K562 (cell line): ENCODE measurements at regions not wholly inside any gene's neighbourhood (a gene's known extent, or its start where the extent isn't known, plus 50 kb on each side); places are given as distances from the start of the nearest gene placed in this dataset.
A peak's percentile ranks its signal among the peaks of the same experiment; 100 is the strongest.

Experiments used
- ATAC-seq: fragments of 200-7000 bp; cut with Tn5 transposase; 3 replicates; pipeline ENCODE4 v1.9.1; 2020; ENCODE audit warnings: moderate library complexity
- BruUV-seq: library from RNA; stranded (reverse); fragments of 400-500 nt; replicated peaks from 2 replicates; lab custom pipeline; 2021; lab: Mats Ljungman, UMichigan
- CTCF ChIA-PET: fragments of 300-600 bp; formaldehyde crosslinking; extraction: SDS; loops from one replicate; lab custom pipeline; 2021; ENCODE audit warnings: low intra/inter-chr PET ratio; lab: Yijun Ruan, JAX
- POLR2A ChIA-PET: fragments of 300-600, 350-650 bp; sonication (Branson Sonifier 250); formaldehyde crosslinking; extraction: SDS; loops from one replicate; lab custom pipeline; 2021; ENCODE audit warnings: antibody characterized with exemption, inconsistent platforms; lab: Yijun Ruan, JAX
- DNase-seq, 4 experiments: peaks; one replicate each; pipeline versions ENCODE4 v3.0.0 to v3.0.0-alpha.2; 2011 to 2018; ENCODE audit warnings: low spot score in 3 of 4, mixed read lengths in 3 of 4; ENCODE audit errors: extremely low read depth in 1 of 4
- FAIRE-seq: peaks from 2 replicates; lab custom pipeline; 2011; peaks lifted over from hg19 to GRCh38; lab: Jason Lieb, UNC
- H2AFZ ChIP-seq: 2 replicates; pipeline ENCODE4 v1.6.0; 2011; ENCODE audit warnings: low read depth, low read length, control low read depth, inconsistent platforms
- H3K27ac ChIP-seq: fragments of 200-600 bp; 3 replicates; pipeline ENCODE4 v1.8.0; 2011; ENCODE audit warnings: low read depth, mild to moderate bottlenecking, control low read depth, inconsistent platforms, low read length, moderate library complexity, mixed read lengths; ENCODE audit errors: extremely low read depth
- H3K27me3 ChIP-seq, 2 experiments: fragments of 300-600 bp in 1 of 2; 2 replicates in 1 of 2; 3 replicates in 1 of 2; pipeline versions ENCODE4 v1.6.0 to v1.8.0; 2011; ENCODE audit warnings: inconsistent platforms in 2 of 2, low read length in 2 of 2, mild to moderate bottlenecking in 1 of 2, mixed read lengths in 1 of 2, moderate library complexity in 1 of 2; ENCODE audit not compliant: control insufficient read depth in 2 of 2, insufficient read depth in 2 of 2
- H3K36me3 ChIP-seq: fragments of 300-600 bp; 3 replicates; pipeline ENCODE4 v1.8.0; 2011; ENCODE audit warnings: mild to moderate bottlenecking, low read length, inconsistent platforms; ENCODE audit not compliant: control insufficient read depth, insufficient read depth
- H3K4me1 ChIP-seq, 2 experiments: fragments of 200-600 bp in 1 of 2; replicated peaks in 1 of 2; 2 replicates in 1 of 2; 3 replicates in 1 of 2; pipeline versions ENCODE4 v1.5.1 to v1.8.0; 2011; ENCODE audit warnings: inconsistent platforms in 2 of 2, low read length in 2 of 2, mild to moderate bottlenecking in 1 of 2, mixed read lengths in 1 of 2, moderate library complexity in 1 of 2; ENCODE audit not compliant: control insufficient read depth in 2 of 2, insufficient read depth in 2 of 2
- H3K4me2 ChIP-seq: 2 replicates; pipeline ENCODE4 v1.6.1; 2011; ENCODE audit warnings: low read length, control low read depth, inconsistent platforms, mixed read lengths; ENCODE audit not compliant: insufficient read depth
- H3K4me3 ChIP-seq: fragments of 200-600 bp; sonication (generic), shearing (Covaris generic); 2 replicates; pipeline ENCODE4 v1.5.1; 2016; ENCODE audit warnings: control low read depth, inconsistent platforms
- H3K79me2 ChIP-seq: fragments of 200-600 bp; 3 replicates; pipeline ENCODE4 v1.8.0; 2011; ENCODE audit warnings: low read length, inconsistent platforms; ENCODE audit not compliant: control insufficient read depth, insufficient read depth
- H3K9ac ChIP-seq, 2 experiments: 2 replicates each; pipeline versions ENCODE4 v1.6.0 to v1.6.1; 2011; ENCODE audit warnings: low read depth in 2 of 2, low read length in 2 of 2, control low read depth in 1 of 2, inconsistent platforms in 1 of 2, mild to moderate bottlenecking in 1 of 2, mixed read lengths in 1 of 2; ENCODE audit not compliant: insufficient read depth in 1 of 2
- H3K9me1 ChIP-seq: one replicate; pipeline ENCODE4 v1.6.0; 2011; ENCODE audit warnings: inconsistent platforms, mild to moderate bottlenecking, low read length, moderate library complexity; ENCODE audit not compliant: control insufficient read depth, insufficient read depth
- H3K9me3 ChIP-seq: replicated peaks from 2 replicates; pipeline ENCODE4 v1.5.1; 2011; ENCODE audit warnings: low read depth, low read length, inconsistent platforms; ENCODE audit not compliant: control insufficient read depth, insufficient read depth
- H4K20me1 ChIP-seq: replicated peaks from 2 replicates; pipeline ENCODE4 v1.6.1; 2011; ENCODE audit warnings: low read length, inconsistent platforms, mixed read lengths; ENCODE audit not compliant: control insufficient read depth, insufficient read depth
- NR2C1 ChIP-seq, 2 experiments: fragments of 450-650 bp; IDR thresholded peaks; 2 replicates each; pipeline ENCODE4 v1.6.1; 2017; ENCODE audit warnings: mild to moderate bottlenecking in 2 of 2, antibody characterized with exemption in 1 of 2, inconsistent platforms in 1 of 2, missing compliant biosample characterization in 1 of 2, missing genetic modification characterization in 1 of 2
- PREB ChIP-seq: sonication (generic); formaldehyde crosslinking; IDR thresholded peaks from 2 replicates; pipeline ENCODE4 v1.8.1; 2023; ENCODE audit warnings: mild to moderate bottlenecking, missing genetic modification reagents
- WGBS: fragments of 100-300 bp; shearing (Covaris generic); methylation state at CpG from one replicate; pipeline ENCODE4 v1.1.6; 2016; ENCODE audit warnings: low coverage, mixed read lengths; ENCODE audit not compliant: insufficient coverage; ENCODE audit errors: missing lambda C conversion rate; 5-methylcytosine and 5-hydroxymethylcytosine counted together
- in situ Hi-C: fragments of 300-500 bp; cut with MboI; formaldehyde crosslinking; loops from 4 replicates; pipeline ENCODE4 v1.15.0; 2018; ENCODE audit warnings: inconsistent platforms, mixed read lengths
- intact Hi-C: fragments of 100-400 bp; cut with micrococcal nuclease; formaldehyde crosslinking; loops from 2 replicates; pipeline ENCODE4 v1.14.2; 2022

GRCh38 chr12:124711344-124711743 lies 143.9 kb upstream of the NCOR2 start:
- BruUV-seq: no TSS peak
- no peaks in the 10 kb centered on the region for H3K9me1 ChIP-seq
- intact Hi-C loops (no loop called here), in situ Hi-C loops (no loop called here)
- H3K9me3 ChIP-seq: peaks cover 4% of the 10 kb centered on the region
- no peak overlapping the region for H3K27ac ChIP-seq
- H2AFZ ChIP-seq: peak overlapping the region; percentile 62; the same call in 1 of the 2 replicates
- TF ChIP-seq PREB: no peak
- peak; percentile 36; the same call in 1 of the 2 replicates for TF ChIP-seq NR2C1 (IDR thresholded peaks at IDR 0.05)
- peak; percentile 37; the same call in 1 of the 2 replicates for TF ChIP-seq NR2C1 (tag; IDR thresholded peaks at IDR 0.05)
- H4K20me1 ChIP-seq: no peaks in the 10 kb centered on the region
- H3K36me3 ChIP-seq: no peaks in the 10 kb centered on the region
- no peak; the same call in 2 of the 3 replicates for ATAC-seq
- ChIA-PET POLR2A (interaction anchor here (0.6 to 2.8 kb wide), 9 partner anchors 9 to 960 kb away, joined by 3 to 13 read pairs (median 4); partner anchors contain the start of gene UBC), CTCF (no interaction called here)
- no peaks in the 10 kb centered on the region for H3K79me2 ChIP-seq
- H3K27me3 ChIP-seq: peaks cover 18 to 38% of the 10 kb centered on the region in 2 experiments; a peak in 4 of 5 replicates
- peak overlapping the region; percentile 29; the same call in 1 of the 2 replicates for H3K4me2 ChIP-seq
- no peak for FAIRE-seq
- H3K9ac ChIP-seq: 0 out of 4 replicates have a peak overlapping the region, but pooled peaks of 1 of the 2 experiments have one; percentile 0
- H3K4me1 ChIP-seq: peaks cover 14 to 15% of the 10 kb centered on the region in 2 experiments; a peak in 4 of 5 replicates
- 2% methylated on average over 11 of the region's 11 CpGs for WGBS
- DNase-seq: no peak
- H3K4me3 ChIP-seq: no peak overlapping the region
